SK-N-SH (cell line): ENCODE measurements at regions not wholly inside any gene's neighbourhood (a gene's known extent, or its start where the extent isn't known, plus 50 kb on each side); places are given as distances from the start of the nearest gene placed in this dataset.

Experiments
- CTCF ChIA-PET: fragments of 300-600, 350-600 bp; formaldehyde crosslinking; extraction: SDS; loops from one replicate; lab custom pipeline; 2021; lab: Yijun Ruan, JAX
- POLR2A ChIA-PET: fragments of 350-600 bp; sonication (Branson Sonifier 250); formaldehyde crosslinking; extraction: SDS; loops from one replicate; lab custom pipeline; 2020; ENCODE audit warnings: antibody characterized with exemption, inconsistent platforms; lab: Yijun Ruan, JAX
- DNase-seq: peaks from one replicate; pipeline ENCODE4 v3.0.0; 2012
- H2AFZ ChIP-seq: fragments of 200-600 bp; sonication (generic); 2 replicates; pipeline ENCODE4 v1.8.1; 2016; ENCODE audit warnings: antibody characterized with exemption, mild to moderate bottlenecking, low read depth
- H3F3A ChIP-seq: fragments of 200-600 bp; sonication (generic); replicated peaks from 2 replicates; pipeline ENCODE3; 2016; ENCODE audit warnings: antibody characterized with exemption, mild to moderate bottlenecking; ENCODE audit not compliant: insufficient read depth
- H3K27ac ChIP-seq, 2 experiments: fragments of 200-500 bp in 1 of 2; fragments of 200-600 bp in 1 of 2; sonication (Bioruptor generic) in 1 of 2; sonication (generic), shearing (Covaris generic) in 1 of 2; 2 replicates each; pipeline versions ENCODE4 v1.5.1 to v1.6.1; 2014 to 2016; ENCODE audit warnings: low read depth in 2 of 2, inconsistent platforms in 1 of 2, low read length in 1 of 2, mild to moderate bottlenecking in 1 of 2, mixed read lengths in 1 of 2
- H3K27me3 ChIP-seq: fragments of 200-600 bp; sonication (generic), shearing (Covaris generic); 2 replicates; pipeline ENCODE4 v1.6.1; 2016; ENCODE audit warnings: mixed run types; ENCODE audit not compliant: insufficient read depth
- H3K36me3 ChIP-seq, 2 experiments: fragments of 200-500 bp in 1 of 2; fragments of 200-600 bp in 1 of 2; sonication (Bioruptor generic) in 1 of 2; sonication (generic) in 1 of 2; replicated peaks in 1 of 2; 2 replicates each; pipeline versions ENCODE3 to v1.5.1; 2014 to 2016; ENCODE audit warnings: low read length in 1 of 2, mild to moderate bottlenecking in 1 of 2; ENCODE audit not compliant: insufficient read depth in 2 of 2, control insufficient read depth in 1 of 2
- H3K4me1 ChIP-seq, 2 experiments: fragments of 200-500 bp in 1 of 2; fragments of 200-600 bp in 1 of 2; sonication (Bioruptor generic) in 1 of 2; sonication (generic), shearing (Covaris generic) in 1 of 2; 2 replicates each; pipeline versions ENCODE4 v1.5.1 to v1.6.1; 2014 to 2016; ENCODE audit warnings: low read depth in 1 of 2, low read length in 1 of 2, mixed run types in 1 of 2; ENCODE audit not compliant: insufficient read depth in 2 of 2, control insufficient read depth in 1 of 2
- H3K4me2 ChIP-seq: fragments of 200-600 bp; sonication (generic), shearing (Covaris generic); 2 replicates; pipeline ENCODE4 v1.6.1; 2017; ENCODE audit warnings: mixed run types
- H3K4me3 ChIP-seq, 2 experiments: fragments of 200-500 bp in 1 of 2; fragments of 200-600 bp in 1 of 2; sonication (Bioruptor generic) in 1 of 2; sonication (generic), shearing (Covaris generic) in 1 of 2; 2 replicates each; pipeline versions ENCODE4 v1.5.1 to v1.8.1; 2014 to 2016; ENCODE audit warnings: low read depth in 2 of 2, inconsistent platforms in 1 of 2, low read length in 1 of 2, mild to moderate bottlenecking in 1 of 2, mixed read lengths in 1 of 2, moderate library complexity in 1 of 2
- H3K79me2 ChIP-seq: fragments of 200-600 bp; sonication (generic); 2 replicates; pipeline ENCODE4 v1.8.1; 2017; ENCODE audit warnings: mild to moderate bottlenecking; ENCODE audit not compliant: insufficient read depth
- H3K9ac ChIP-seq: fragments of 200-600 bp; sonication (generic); 2 replicates; pipeline ENCODE4 v1.6.1; 2017; ENCODE audit warnings: mixed run types
- H3K9me2 ChIP-seq: fragments of 200-600 bp; sonication (generic); 2 replicates; pipeline ENCODE4 v1.6.1; 2017; ENCODE audit warnings: mixed run types
- H3K9me3 ChIP-seq: fragments of 200-600 bp; sonication (generic); 2 replicates; pipeline ENCODE4 v1.6.1; 2017; ENCODE audit warnings: mixed run types, mild to moderate bottlenecking, moderate library complexity
- H4K20me1 ChIP-seq: fragments of 200-600 bp; sonication (generic); 2 replicates; pipeline ENCODE4 v1.6.1; 2017; ENCODE audit warnings: mild to moderate bottlenecking, mixed run types; ENCODE audit not compliant: insufficient read depth
- CHD2 ChIP-seq: fragments of 150-350 bp; IDR thresholded peaks from 2 replicates; pipeline ENCODE4 v1.6.1; 2018; ENCODE audit warnings: low read length; ENCODE audit not compliant: partially characterized antibody
- EP300 ChIP-seq, 2 experiments: IDR thresholded peaks; 2 replicates each; pipeline versions ENCODE4 v1.4.0 to v1.6.1; 2012; ENCODE audit warnings: borderline replicate concordance in 1 of 2, low read depth in 1 of 2, low read length in 1 of 2
- FOSL2 ChIP-seq: IDR thresholded peaks from 2 replicates; pipeline ENCODE4 v1.4.0; 2012; ENCODE audit warnings: low read depth, mild to moderate bottlenecking, moderate library complexity, borderline replicate concordance
- FOXJ3 ChIP-seq: sonication (generic); formaldehyde crosslinking; IDR thresholded peaks from 2 replicates; pipeline ENCODE4 v1.5.1; 2020; ENCODE audit warnings: mild to moderate bottlenecking, missing genetic modification reagents
- IRF3 ChIP-seq: fragments of 150-350 bp; IDR thresholded peaks from 2 replicates; pipeline ENCODE4 v1.6.1; 2016; ENCODE audit warnings: mild to moderate bottlenecking, low read depth, low read length
- MXI1 ChIP-seq: IDR thresholded peaks from 2 replicates; pipeline ENCODE4 v1.6.1; 2012; ENCODE audit warnings: mild to moderate bottlenecking, low read depth, low read length, improper control_type of control experiment
- PBX3 ChIP-seq: IDR thresholded peaks from 2 replicates; pipeline ENCODE4; 2012
- RCOR1 ChIP-seq: fragments of 150-350 bp; IDR thresholded peaks from 2 replicates; pipeline ENCODE4 v1.6.1; 2017; ENCODE audit warnings: antibody characterized with exemption, low read length
- USF2 ChIP-seq: fragments of 150-350 bp; IDR thresholded peaks from 2 replicates; pipeline ENCODE4 v1.6.1; 2017; ENCODE audit warnings: antibody characterized with exemption, low read length, low read depth, borderline replicate concordance
- WGBS: methylation state at CpG from one replicate; pipeline ENCODE4 v1.1.6; 2017; ENCODE audit warnings: low lambda C conversion rate; 5-methylcytosine and 5-hydroxymethylcytosine counted together

- TF ChIP-seq IRF3 (no peak), USF2 (peak; percentile 33; the same call in 1 of the 2 replicates), RCOR1 (peak; percentile 79), MXI1 (peak; percentile 98), FOSL2 (no peak), FOXJ3 (CRISPR knock-in tag) (peak; percentile 80), EP300 (IDR thresholded peaks at IDR 0.05; ENCODE audit: borderline replicate concordance in 1 of 2, low read depth in 1 of 2, low read length in 1 of 2) (peak in 1 of 2 experiments; percentile 71; a peak in 2 of 4 replicates), CHD2 (peak; percentile 80)
- Histone ChIP-seq H3K4me2 (no peak overlapping the region), H3K9me2 (no peaks in the 10 kb centered on the region), H4K20me1 (peaks cover 93% of the 10 kb centered on the region), H3K9ac (no peak overlapping the region), H3K79me2 (peaks cover 93% of the 10 kb centered on the region), H3K27ac (peak overlapping the region in 1 of 2 experiments; percentile 87; a peak in 2 of 4 replicates), H3K4me1 (peaks cover 41 to 67% of the 10 kb centered on the region in 2 experiments), H3K36me3 (peaks cover 8 to 14% of the 10 kb centered on the region in 2 experiments), H3K4me3 (no peak overlapping the region), H3K27me3 (no peaks in the 10 kb centered on the region), H3F3A (peaks cover 15% of the 10 kb centered on the region), H2AFZ (no peak overlapping the region), H3K9me3 (no peaks in the 10 kb centered on the region)
- CTCF ChIA-PET = interaction anchor here (1.3 to 6.6 kb wide), 4 partner anchors 15 to 50 kb away, joined by 3 to 55 read pairs (median 12); no protein-coding TSS in a partner anchor
- 89% methylated on average over 23 of the region's 26 CpGs for WGBS
- POLR2A ChIA-PET = no interaction called here
- peak; percentile 95 for DNase-seq
Measured at GRCh38 chr17:77479372-77480198, 338.8 kb downstream of the SEC14L1 start.

GRCh38 chr17:77480199-77480508 is 339.4 kb downstream of the SEC14L1 start:
- ChIA-PET CTCF (interaction anchor here (3.9 kb wide), 1 partner anchor 15 kb away, joined by 37 read pairs; no protein-coding TSS in a partner anchor), POLR2A (interaction anchor here (1.8 kb wide), 1 partner anchor 28 kb away, joined by 4 read pairs; no protein-coding TSS in a partner anchor)
- H3K79me2 ChIP-seq = peaks cover 90% of the 10 kb centered on the region

More at GRCh38 chr17:77480199-77480508, 339.4 kb downstream of the SEC14L1 start:
- peak overlapping the region in 1 of 2 experiments; percentile 87; a peak in 2 of 4 replicates for H3K27ac ChIP-seq
- peaks cover 15% of the 10 kb centered on the region for H3F3A ChIP-seq
- no peaks in the 10 kb centered on the region for H3K9me3 ChIP-seq
- TF ChIP-seq CHD2 (no peak), PBX3 (no peak)
- no peaks in the 10 kb centered on the region for H3K27me3 ChIP-seq
- 93% methylated on average over 7 of the region's 7 CpGs for WGBS
- H3K36me3 ChIP-seq = peaks cover 8 to 14% of the 10 kb centered on the region in 2 experiments
- no peak overlapping the region for H3K4me3 ChIP-seq
- H3K4me2 ChIP-seq = no peak overlapping the region
- peaks cover 35 to 61% of the 10 kb centered on the region in 2 experiments for H3K4me1 ChIP-seq
- no peak overlapping the region for H3K9ac ChIP-seq
- H2AFZ ChIP-seq = no peak overlapping the region
- DNase-seq = peak; percentile 70
- peaks cover 92% of the 10 kb centered on the region for H4K20me1 ChIP-seq
- H3K9me2 ChIP-seq = no peaks in the 10 kb centered on the region
